GM21576 (cell line): ENCODE measurements at regions not wholly inside any gene's neighbourhood (a gene's known extent, or its start where the extent isn't known, plus 50 kb on each side); places are given as distances from the start of the nearest gene placed in this dataset.

Experiments
- ATAC-seq: cut with Tn5 transposase; IDR thresholded peaks from one replicate; pipeline ENCODE4 v1.9.1; 2021; ENCODE audit warnings: mild to moderate bottlenecking, moderate library complexity; ENCODE audit not compliant: unreplicated experiment

DNA sequence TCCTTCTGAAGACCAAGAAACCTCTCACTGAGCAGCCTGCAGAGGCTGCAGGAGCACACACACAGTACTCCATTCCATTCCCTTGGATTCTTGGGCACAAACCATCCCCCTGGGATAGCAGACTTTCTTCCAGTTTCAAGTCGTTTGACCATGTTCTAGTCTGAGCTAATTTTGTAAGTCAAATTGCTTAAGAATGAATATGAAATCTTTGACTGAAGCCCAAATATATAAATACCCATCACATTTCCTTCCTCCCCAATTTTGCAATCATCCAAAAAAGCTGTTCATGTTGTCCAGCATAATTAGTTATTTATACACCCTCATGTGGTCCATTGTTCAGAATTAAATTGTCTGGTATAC, 231.2 kb upstream of the TPRG1 start:
- no peak for ATAC-seq

DNA sequence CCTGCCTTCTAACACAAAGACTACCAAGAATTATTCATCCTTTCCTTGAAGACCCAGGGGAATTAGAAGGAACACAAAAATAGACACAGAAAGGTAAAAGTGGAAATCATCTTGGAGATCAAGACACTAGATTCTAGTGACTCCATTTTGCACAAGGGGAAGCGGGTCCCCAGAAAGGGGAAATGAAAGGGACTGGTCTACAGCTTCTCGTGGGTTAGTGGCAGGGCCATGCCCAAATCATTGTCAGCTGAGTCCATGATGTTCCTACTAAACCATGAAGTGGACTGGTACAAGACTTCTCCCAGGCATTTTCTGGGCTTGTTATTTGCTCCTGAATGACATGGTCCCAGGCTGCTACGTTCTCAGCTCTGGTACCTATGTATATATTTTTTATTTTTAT, 230.7 kb upstream of the TPRG1 start:
- no peak for ATAC-seq

DNA sequence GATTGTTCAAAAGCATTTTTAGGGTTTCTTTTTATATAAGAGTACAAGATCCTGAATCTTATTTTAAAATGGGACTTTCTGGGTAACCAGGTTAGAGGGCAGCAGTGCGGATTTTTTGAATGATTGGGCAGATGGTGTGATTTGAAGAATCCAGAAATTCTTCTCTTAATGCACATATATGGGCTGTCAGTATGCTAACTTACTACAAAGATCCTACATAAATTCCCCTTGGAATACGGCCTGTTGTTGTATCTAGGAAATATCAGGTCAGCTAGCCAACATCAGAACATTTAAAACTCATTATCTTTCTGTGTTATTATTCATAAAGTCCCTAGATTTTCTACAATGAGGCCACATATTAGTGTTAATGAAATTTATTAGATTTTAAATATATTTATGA, 229.6 kb upstream of the TPRG1 start:
- no peak for ATAC-seq

DNA sequence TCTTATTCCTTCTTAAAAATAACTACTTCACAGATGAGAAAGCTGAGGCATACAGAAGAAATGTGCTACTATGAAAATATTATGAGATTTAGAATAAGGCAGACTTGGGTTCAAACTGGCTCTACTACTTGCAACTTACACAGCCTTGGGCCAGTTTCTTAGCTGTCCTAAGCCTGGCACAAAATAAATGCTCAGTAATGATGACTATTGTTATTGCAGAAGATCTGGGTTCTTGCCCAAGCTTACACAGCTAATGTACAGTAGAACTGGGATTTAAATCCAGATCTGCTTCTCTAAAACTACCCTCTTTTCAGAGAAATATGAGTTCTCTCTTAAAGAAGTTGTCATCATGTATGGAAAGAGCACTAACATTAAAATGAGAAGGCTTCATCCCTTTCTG, 228.2 kb upstream of the TPRG1 start:
- ATAC-seq: no peak

DNA sequence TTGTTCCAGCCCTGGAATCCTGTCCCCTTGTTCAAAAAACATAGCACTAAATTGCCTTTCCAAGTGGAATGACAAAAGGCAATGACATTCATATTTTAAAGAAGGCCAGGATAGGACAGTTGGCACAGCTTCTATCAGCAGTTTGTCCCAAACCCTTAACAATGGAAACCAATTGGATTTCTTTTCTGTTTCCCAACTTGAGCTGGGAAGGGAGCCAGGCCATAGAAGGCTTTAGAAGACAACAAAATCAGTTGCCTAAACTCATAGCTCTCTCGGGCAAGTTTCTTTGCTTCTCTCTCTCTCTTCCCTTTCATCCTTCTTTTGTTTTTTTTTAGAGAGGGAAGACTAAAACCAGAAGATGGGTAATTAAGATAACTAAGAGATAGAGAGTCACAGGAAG, 227.7 kb upstream of the TPRG1 start:
- ATAC-seq: no peak

DNA sequence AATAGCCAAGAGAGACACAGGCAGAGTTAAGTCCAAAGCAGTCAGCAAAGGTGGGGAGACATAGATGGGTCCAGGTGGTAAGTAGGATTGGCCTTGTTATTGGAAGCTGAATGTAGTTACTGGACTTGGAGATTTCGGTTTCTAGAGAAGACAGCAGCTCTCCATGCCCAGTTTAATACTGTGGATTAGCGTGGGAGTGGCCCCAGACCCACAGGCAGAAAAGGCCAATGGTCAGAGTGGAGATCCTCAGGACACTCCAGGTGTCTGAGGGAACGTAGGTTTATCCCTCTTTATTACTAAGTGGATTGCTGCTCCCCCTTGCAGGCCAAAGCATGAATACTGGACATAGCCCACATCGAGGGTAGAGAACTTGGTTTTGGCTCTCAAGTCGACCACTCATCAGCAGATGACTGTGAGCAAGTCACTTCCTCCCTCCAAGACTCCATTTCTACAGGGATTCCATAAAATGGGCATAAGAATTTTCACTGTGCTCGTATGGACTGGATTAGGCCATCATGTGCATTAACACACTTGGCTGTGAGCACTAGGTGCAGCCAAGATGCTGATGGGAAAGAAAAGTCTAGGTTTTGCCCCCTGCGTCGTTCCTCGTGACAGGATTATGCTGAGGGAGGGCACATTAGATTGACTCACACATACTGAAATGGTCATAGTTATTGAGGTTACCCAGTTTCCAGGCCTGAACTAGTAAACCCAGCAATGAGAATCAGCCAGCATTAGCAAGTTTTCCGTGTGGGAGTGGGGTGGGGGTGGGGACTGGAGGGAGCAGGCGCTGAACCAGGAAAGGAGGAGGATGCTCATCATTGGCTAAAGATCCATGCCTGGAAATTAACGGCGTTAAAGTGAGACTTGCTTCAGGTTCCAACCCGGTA, 225.2 kb upstream of the TPRG1 start:
- ATAC-seq: no peak

DNA sequence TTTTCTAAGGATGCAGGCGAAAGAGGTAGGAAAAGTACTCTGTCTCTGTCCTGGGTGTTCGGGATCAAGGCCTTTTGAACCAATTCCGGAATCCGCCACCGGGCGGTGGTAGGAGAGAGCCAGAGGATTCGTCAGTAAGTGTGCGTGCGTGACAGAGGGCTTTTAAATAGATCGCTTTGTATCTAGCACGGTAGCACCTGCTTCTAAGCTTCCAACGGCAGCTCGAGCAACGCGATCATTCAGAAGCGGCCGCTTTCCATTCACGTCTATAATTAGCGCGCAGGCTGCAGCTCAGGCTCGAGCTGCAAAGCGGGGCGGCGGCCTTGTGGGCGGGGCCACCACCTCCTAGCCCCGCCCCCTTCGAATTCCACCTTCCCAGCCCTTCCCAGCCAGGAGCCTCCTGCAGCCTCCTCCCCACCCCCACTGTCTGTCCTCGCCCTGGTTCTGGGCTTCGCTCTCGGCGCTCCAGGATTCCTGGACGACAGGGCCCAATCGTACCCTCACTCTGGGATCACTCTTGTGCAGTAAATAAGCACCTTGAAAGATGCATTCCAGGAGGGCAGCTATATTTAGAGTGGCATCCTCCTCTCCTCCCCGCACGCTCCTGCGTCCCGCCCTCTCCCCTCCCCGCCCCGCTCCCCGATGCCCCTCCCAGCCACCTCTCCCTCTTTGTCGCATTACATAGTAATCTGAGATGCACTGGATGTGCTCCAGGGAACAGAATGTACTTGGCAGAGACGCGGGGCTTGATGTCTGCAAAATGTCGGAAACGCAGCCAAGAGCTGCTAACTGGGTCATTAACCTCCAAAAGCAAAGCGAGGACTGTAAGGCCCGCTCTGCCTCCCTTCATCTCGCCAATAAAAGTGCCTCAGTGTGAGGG, 224.1 kb upstream of the TPRG1 start:
- no peak for ATAC-seq

DNA sequence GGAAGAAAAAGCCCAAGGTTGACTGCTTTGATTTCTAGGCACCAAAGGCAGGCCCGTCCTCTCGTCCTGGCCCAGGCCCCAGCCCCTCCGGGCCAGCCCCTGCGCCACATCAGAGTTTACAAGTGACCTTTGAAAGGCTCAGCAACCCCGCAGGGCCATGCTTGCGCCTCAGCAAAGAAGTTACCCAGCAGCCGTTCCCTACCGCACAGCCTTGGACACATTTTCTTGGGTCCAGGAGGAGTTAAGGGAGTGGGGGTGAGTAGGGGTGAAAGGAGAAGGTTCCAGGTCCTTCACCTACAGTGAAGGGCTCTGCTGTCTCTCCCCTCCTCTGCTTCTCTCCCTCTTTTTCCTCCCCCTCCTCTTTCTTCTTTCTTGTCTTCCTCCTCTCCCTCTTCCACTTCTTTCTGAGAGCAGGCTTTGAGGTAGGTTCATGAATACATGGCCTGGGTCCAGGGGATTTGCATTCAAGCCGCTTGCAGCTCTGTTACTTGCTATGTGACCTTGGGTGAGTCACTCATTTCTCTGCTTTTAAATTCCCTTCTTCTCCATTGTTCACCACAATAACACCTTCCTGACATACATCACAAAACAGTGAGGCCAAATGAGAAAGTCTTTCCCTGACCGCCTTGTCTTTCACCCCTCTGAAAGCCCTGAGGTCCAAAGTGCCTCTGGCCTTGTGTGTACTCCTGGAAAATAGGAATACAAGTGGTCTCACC, 223.3 kb upstream of the TPRG1 start:
- no peak for ATAC-seq

DNA sequence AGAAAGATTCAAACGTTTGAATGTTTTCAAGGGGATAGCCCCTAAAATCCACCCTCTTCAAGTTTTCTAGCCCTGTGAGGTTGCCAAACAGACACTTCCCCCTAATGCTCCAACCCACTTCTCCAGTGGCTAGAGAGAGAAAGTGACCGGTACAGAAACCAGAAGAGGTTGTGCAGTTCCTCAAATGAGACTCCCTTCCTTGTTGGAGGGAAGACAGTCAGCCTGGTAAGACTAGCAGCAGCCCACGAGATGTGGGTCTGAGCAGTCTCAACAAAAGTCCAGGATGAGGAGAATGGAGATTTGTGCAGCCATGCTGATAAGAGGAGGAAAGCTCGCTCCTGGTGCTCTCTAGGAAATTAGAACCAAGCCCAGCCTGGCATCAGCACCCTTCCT, 222.8 kb upstream of the TPRG1 start:
- no peak for ATAC-seq

DNA sequence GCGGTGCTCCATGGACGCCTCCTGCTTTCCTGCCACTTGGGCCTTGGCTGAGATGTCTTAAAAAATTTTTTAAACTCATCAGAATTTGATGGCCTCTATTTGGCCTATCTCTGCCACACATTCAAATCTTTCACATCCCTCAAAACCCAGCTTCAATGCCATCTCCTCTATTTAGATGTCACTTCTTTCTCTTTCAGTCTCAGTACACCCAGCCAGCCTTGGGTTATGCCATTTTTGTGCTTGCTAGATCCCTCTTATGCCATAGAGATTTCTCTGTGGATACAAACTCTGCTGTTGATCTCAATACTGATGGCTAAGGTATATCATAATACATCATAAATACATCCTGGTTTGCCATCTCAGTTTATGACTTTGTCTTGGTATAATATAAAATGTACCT, 222.3 kb upstream of the TPRG1 start:
- ATAC-seq: no peak

DNA sequence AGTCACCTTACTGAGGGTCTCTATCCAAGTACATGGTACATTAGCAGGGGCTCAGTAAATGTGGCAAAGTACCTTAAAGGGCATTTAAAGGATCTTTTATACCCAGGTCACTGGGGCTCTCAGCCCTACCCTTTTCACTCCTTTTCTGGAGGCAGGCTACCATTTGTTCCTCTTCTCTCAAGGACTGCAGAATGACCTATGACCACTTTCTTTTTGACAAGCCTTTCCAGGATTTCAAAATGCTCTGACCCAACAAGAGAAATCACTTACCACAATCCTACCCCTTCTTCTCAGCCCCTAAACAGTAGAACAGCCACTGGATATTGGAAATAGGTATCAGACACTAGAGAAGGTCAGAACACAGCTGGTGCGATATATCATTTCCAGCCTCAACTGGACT, 221.8 kb upstream of the TPRG1 start:
- no peak for ATAC-seq

DNA sequence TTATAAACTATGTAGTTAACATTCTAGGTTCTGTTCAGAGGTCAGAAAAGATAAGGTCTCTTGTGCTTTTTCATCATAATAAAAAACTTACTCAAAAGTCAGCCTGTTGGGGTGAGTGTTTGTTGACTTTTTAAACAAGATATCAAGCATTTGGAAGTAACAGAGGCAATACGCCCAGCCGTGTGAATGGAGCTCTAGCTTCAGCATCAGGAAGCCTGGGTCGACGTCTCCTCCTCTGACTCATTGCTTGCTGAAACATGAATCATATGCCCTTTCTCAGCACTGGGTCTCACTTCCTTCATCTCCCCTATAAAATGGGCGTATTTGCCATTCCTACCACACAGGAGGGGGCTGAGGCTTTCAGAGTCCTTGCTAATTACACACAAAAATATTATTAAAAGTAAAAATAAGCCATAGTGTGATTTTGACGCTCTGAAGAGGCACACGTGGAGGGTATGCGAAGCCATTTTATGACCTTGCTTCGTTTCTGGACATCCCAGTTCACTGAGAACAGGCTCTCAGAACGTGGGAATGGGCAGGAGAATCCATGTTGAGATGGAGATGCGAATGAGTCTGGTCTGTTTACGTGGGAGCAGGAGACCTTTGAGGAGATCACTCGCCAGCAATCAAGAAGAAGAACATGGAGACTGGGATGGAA, 220.8 kb upstream of the TPRG1 start:
- ATAC-seq: no peak

DNA sequence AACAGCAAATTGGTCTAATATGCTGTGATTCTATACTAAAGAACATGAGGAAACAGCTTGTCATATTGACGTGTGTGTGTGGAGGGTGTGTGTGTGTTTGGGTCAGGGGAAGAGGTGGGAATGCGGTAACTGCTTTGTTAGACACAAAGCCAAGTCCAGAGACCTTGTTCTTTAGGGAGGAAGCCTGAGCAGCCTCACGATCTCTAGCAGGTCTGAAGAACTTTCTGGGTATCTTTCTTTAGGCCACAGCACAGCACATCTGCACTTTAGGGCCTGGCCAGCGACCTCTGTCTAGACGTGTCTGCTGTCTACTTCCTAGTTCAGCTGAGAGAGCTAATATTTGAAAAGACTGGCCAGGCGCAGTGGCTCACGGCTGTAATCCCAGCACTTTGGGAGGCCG, 220.0 kb upstream of the TPRG1 start:
- no peak for ATAC-seq

DNA sequence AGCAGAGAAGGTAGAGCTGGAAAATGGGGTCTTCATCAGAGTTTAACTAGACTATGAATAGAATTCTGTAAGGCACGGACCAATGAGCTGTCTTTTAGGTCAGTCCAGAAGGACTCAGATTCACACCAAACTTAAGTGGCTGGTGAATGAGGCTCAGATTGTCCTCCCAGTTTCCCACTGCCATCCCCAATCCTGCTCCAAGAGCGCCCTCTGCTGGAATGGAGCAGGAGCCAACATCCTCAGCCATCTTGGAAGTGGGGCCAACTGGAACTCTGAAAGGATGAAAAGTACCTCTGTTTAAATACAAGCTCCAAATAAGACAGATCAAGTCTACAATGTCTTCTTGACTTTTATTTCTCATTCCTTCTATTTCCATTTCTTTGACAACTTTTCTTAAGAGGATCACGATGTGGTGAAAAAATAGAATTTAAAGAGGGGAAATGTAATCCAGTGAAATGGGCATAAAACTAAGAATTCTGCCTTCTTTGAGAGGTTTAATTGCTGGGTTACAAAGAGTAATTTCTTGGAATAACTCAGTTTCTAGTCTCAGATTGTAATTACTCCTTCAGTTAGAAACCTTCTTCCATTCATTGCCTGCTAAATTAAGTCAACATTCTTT, 217.1 kb upstream of the TPRG1 start:
- ATAC-seq: no peak

DNA sequence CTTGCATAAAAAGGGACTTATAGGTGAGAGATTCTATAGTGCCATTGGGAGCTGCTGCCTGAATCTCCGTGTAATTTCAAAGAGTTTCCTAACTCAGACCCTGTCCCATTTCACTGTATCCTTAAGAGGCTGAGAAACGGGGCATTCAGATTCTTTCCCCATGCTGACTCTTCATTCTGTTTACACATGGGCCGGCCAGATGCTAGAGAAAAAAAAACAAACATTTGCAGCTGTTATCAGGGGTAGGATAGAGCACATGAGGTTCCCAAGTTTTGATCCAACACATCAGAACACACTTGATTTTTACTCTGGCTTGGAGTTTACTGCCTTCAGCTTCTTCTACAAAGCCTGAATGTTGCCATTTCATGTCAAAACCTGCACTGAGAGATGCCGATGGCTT, 215.9 kb upstream of the TPRG1 start:
- no peak for ATAC-seq

DNA sequence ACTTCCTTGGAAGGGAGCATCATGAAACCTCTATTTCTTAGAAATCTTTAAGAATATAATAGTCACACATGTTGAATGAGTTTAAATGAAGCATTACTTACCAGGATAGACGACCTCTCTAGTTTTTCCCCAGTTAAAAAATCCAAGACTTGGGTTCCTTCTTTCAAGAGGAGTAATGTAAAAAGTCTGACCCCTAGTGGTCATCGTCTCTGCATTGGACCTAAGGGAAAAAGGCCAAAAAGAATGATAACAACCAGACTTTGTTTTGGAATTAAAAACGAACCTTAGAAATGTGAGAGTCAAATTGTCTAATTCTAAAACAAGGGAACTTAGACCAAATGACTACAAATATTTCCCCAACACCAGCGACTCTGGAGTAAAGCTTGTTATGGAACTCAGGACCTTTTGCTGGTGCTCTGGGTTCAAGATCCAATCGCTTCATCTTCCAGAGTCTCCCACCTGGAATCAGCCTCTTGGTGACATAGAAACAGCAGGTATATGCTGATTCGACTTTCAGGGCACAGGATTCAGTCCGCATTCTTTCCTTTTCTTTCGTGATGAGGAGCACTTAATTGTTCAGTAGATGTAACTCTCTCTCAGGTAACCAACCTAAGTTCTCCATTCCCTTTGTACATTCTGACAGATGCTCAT, 214.8 kb upstream of the TPRG1 start:
- no peak for ATAC-seq

DNA sequence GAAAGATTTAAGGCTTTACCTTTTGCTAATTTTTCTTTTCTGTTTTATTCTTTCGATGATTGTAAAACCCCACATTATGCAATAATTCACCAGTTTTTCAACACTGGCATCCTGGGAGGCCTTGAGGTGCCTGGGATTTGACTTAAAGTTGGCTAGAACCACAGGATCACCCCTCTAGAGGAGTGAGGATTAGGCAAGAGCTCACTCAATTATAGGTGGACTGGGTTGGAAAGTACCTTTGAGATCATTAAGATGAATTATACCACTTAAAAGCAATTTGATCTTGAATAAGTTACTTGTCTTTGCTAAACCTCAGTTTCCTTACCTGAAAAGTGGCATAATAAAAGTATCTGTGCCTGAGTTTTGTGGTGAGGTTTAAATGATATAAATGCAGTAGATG, 212.8 kb upstream of the TPRG1 start:
- ATAC-seq: no peak

DNA sequence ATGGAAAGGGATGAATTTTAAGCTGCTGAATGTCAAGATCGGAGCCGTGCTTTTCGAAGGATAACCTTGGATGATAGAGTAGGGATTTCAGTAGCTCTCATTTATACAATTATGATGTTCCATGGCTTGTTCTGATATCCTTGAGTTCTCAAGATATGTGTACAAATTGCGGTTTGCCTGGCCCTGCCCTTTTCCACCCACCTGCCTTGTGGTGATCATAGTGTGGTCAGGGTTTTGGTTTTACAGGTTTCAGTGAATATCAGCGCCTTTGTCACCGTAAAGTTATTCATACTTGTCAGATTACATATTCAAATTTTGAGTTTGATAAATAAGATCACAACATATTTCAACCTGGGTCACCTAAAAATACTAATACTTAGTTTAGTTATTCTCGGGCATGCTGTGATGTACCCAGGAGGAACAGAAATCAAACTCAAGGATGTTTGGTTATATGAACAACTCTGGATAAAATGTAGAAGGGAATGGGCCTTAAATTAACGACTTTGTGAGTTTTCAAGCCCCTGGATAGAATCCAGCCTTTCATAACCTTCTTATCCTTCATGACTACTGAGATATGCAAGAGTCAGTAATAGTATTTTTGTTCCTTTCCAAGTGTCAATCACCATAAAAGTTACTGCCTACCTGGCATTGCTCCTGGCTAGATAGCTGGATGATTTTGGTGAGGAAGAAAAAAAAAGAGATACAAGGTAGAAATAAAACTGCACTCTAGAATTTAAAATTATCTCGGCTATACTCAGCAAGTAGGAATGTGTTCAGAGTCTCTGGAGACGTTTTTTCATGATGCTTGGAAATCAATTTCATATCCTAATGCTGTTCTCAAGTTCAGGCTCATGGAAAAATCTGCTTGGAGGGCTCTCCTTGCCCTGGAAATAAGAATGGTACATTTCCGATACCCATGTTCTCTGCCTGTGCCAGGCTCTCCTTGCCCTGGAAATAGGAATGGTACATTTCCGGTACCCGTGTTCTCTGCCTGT, 209.2 kb upstream of the TPRG1 start:
- ATAC-seq: no peak

DNA sequence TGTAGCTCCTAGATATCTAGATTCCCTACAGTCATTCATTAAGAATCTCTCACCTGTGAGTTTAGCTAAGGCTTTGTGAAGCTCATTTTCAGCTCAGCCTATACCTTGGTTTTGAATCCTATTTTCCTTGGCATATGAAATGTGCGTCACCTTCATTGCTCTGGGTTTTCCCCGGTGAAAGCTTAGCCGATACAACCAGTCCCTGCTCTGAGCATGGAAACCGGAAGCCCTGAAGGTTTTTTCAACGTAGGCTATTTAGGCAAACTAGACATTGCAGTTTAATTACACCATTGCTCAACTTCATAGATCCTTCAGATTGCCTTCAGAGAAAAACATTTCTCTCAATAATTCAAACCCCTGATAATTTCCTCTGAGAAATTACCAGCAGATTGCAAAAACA, 206.8 kb upstream of the TPRG1 start:
- ATAC-seq: no peak
